WERI-Rb-1 (cell line): ENCODE measurements at regions not wholly inside any gene's neighbourhood (a gene's known extent, or its start where the extent isn't known, plus 50 kb on each side); places are given as distances from the start of the nearest gene placed in this dataset.

ENCODE experiments used
- DNase-seq: peaks from one replicate; pipeline ENCODE4 v3.0.0-alpha.2; 2020
- H3K27ac ChIP-seq: fragments of 250-450 bp; sonication (Bioruptor Pico); 2 replicates; pipeline ENCODE4 v1.5.1; 2020; ENCODE audit warnings: mild to moderate bottlenecking, moderate library complexity
- H3K27me3 ChIP-seq: fragments of 250-450 bp; sonication (Bioruptor Pico); 2 replicates; pipeline ENCODE4 v1.5.1; 2021; ENCODE audit warnings: mild to moderate bottlenecking, low read depth, moderate library complexity; ENCODE audit not compliant: insufficient read depth, severe bottlenecking
- H3K36me3 ChIP-seq: fragments of 250-450 bp; sonication (Bioruptor Pico); 2 replicates; pipeline ENCODE4 v1.5.1; 2020; ENCODE audit warnings: mild to moderate bottlenecking, moderate library complexity
- H3K4me3 ChIP-seq: 2 replicates; pipeline ENCODE4 v1.5.1; 2011; ENCODE audit warnings: low read depth, mild to moderate bottlenecking, control low read depth, low read length
- H3K9me3 ChIP-seq: fragments of 250-450 bp; sonication (Bioruptor Pico); 2 replicates; pipeline ENCODE4 v1.5.1; 2021; ENCODE audit warnings: mild to moderate bottlenecking, moderate library complexity; ENCODE audit not compliant: severe bottlenecking
- CTCF ChIP-seq: IDR thresholded peaks from 2 replicates; pipeline ENCODE4 v1.5.1; 2011; ENCODE audit warnings: low read depth, mild to moderate bottlenecking, control low read depth, inconsistent platforms, low read length

GRCh38 chr1:96544051-96544830 lies 177.3 kb upstream of the PTBP2 start:
- no peaks in the 10 kb centered on the region for H3K36me3 ChIP-seq
- TF ChIP-seq CTCF = no peak
- H3K9me3 ChIP-seq = no peaks in the 10 kb centered on the region
- H3K4me3 ChIP-seq = no peak overlapping the region
- no peaks in the 10 kb centered on the region for H3K27me3 ChIP-seq
- no peak for DNase-seq
- H3K27ac ChIP-seq = no peak overlapping the region

- no peak overlapping the region for H3K27ac ChIP-seq
- no peak for TF ChIP-seq CTCF
- H3K4me3 ChIP-seq = no peak overlapping the region
Measured at GRCh38 chr1:96544831-96545221, 176.8 kb upstream of the PTBP2 start.

GRCh38 chr1:96545935-96546656 lies 175.5 kb upstream of the PTBP2 start:
- DNase-seq = no peak
- TF ChIP-seq CTCF = no peak

More at GRCh38 chr1:96544831-96545221, 176.8 kb upstream of the PTBP2 start:
- H3K36me3 ChIP-seq = no peaks in the 10 kb centered on the region
- H3K9me3 ChIP-seq = no peaks in the 10 kb centered on the region
- H3K27me3 ChIP-seq = no peaks in the 10 kb centered on the region
- DNase-seq = no peak

GRCh38 chr1:96550061-96550460 lies 171.5 kb upstream of the PTBP2 start:
- Histone ChIP-seq H3K36me3 (no peaks in the 10 kb centered on the region), H3K9me3 (no peaks in the 10 kb centered on the region), H3K27me3 (no peaks in the 10 kb centered on the region), H3K27ac (no peak overlapping the region), H3K4me3 (no peak overlapping the region)
- no peak for TF ChIP-seq CTCF
- no peak for DNase-seq

More at GRCh38 chr1:96545935-96546656, 175.5 kb upstream of the PTBP2 start:
- Histone ChIP-seq H3K9me3 (no peaks in the 10 kb centered on the region), H3K36me3 (no peaks in the 10 kb centered on the region), H3K27me3 (no peaks in the 10 kb centered on the region), H3K27ac (no peak overlapping the region), H3K4me3 (no peak overlapping the region)

DNA sequence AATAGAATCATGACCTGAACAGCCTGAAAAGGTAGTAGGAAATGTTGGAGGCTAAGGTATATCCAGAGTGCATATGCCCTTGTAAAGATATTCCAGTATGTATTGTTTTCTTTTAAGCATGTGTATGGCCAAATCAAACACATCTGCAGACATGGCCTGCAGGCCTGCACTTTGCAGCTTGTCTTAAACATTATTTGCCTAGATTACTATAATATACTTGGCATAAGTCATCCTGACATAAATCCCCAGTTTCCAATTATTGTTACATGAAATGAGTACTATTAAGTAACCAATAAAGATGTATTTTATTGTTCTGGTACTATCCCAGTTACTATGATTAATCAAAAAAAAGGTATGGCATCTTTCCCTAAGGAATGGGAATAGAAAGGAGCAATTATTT lies 169.1 kb upstream of the PTBP2 start:
- Histone ChIP-seq H3K4me3 (no peak overlapping the region), H3K27ac (no peak overlapping the region), H3K36me3 (no peaks in the 10 kb centered on the region), H3K27me3 (no peaks in the 10 kb centered on the region), H3K9me3 (no peaks in the 10 kb centered on the region)
- no peak for DNase-seq
- TF ChIP-seq CTCF = no peak
